ENCODE measurements at regions not wholly inside any gene's neighbourhood (a gene's known extent, or its start where the extent isn't known, plus 50 kb on each side); places are given as distances from the start of the nearest gene placed in this dataset.

- H3K27ac Mint-ChIP-seq (ENCODE audit: low read depth, unreplicated experiment) = no peak overlapping the region
- H3K36me3 Mint-ChIP-seq (ENCODE audit: insufficient read depth, unreplicated experiment) = no peaks in the 10 kb centered on the region
- no peak for TF ChIP-seq CTCF (IDR thresholded peaks at IDR 0.05; ENCODE audit: unreplicated experiment)
- H3K4me3 Mint-ChIP-seq (ENCODE audit: unreplicated experiment) = no peak overlapping the region
- intact Hi-C loops (cut with micrococcal nuclease) = no loop called here
- ChIA-PET POLR2A (interaction anchor here (0.6 kb wide), 1 partner anchor 8 kb away, joined by 3 read pairs; no protein-coding TSS in a partner anchor), CTCF (no interaction called here)
- H3K9me3 Mint-ChIP-seq (ENCODE audit: unreplicated experiment) = no peaks in the 10 kb centered on the region
- no TSS peak for BruUV-seq (replicated peaks)
- H3K27me3 Mint-ChIP-seq (ENCODE audit: insufficient read depth, unreplicated experiment) = no peaks in the 10 kb centered on the region
- DNase-seq (ENCODE audit: unreplicated experiment) = no peak
- no peaks in the 10 kb centered on the region for H3K4me1 Mint-ChIP-seq (ENCODE audit: insufficient read depth, unreplicated experiment)
Measured at GRCh38 chr9:21730899-21731298, 71.5 kb upstream of the MTAP start.

GRCh38 chr9:21741151-21741550, 61.3 kb upstream of the MTAP start:
- H3K27ac Mint-ChIP-seq (ENCODE audit: low read depth, unreplicated experiment) = no peak overlapping the region
- POLR2A ChIA-PET = interaction anchor here (2.2 kb wide), 1 partner anchor 58 kb away, joined by 10 read pairs; no protein-coding TSS in a partner anchor
- CTCF ChIA-PET = no interaction called here

GRCh38 chr9:21744320-21744719, 58.1 kb upstream of the MTAP start:
- ChIA-PET POLR2A (no interaction called here), CTCF (no interaction called here)
- DNase-seq (ENCODE audit: unreplicated experiment) = no peak
- no peaks in the 10 kb centered on the region for H3K9me3 Mint-ChIP-seq (ENCODE audit: unreplicated experiment)
- intact Hi-C loops (cut with micrococcal nuclease) = no loop called here
- no peaks in the 10 kb centered on the region for H3K27me3 Mint-ChIP-seq (ENCODE audit: insufficient read depth, unreplicated experiment)
- no TSS peak for BruUV-seq (replicated peaks)
- H3K36me3 Mint-ChIP-seq (ENCODE audit: insufficient read depth, unreplicated experiment) = no peaks in the 10 kb centered on the region
- H3K4me3 Mint-ChIP-seq (ENCODE audit: unreplicated experiment) = no peak overlapping the region
- no peak for TF ChIP-seq CTCF (IDR thresholded peaks at IDR 0.05; ENCODE audit: unreplicated experiment)
- H3K4me1 Mint-ChIP-seq (ENCODE audit: insufficient read depth, unreplicated experiment) = no peaks in the 10 kb centered on the region
- no peak overlapping the region for H3K27ac Mint-ChIP-seq (ENCODE audit: low read depth, unreplicated experiment)

More at GRCh38 chr9:21741151-21741550, 61.3 kb upstream of the MTAP start:
- H3K27me3 Mint-ChIP-seq (ENCODE audit: insufficient read depth, unreplicated experiment) = no peaks in the 10 kb centered on the region
- no peaks in the 10 kb centered on the region for H3K36me3 Mint-ChIP-seq (ENCODE audit: insufficient read depth, unreplicated experiment)
- no TSS peak for BruUV-seq (replicated peaks)
- no peak for DNase-seq (ENCODE audit: unreplicated experiment)
- H3K4me3 Mint-ChIP-seq (ENCODE audit: unreplicated experiment) = no peak overlapping the region
- TF ChIP-seq CTCF (IDR thresholded peaks at IDR 0.05; ENCODE audit: unreplicated experiment) = no peak
- intact Hi-C loops (cut with micrococcal nuclease) = no loop called here
- no peaks in the 10 kb centered on the region for H3K9me3 Mint-ChIP-seq (ENCODE audit: unreplicated experiment)
- H3K4me1 Mint-ChIP-seq (ENCODE audit: insufficient read depth, unreplicated experiment) = no peaks in the 10 kb centered on the region

- Mint-ChIP-seq H3K27ac (ENCODE audit: low read depth, unreplicated experiment) (no peak overlapping the region), H3K36me3 (ENCODE audit: insufficient read depth, unreplicated experiment) (no peaks in the 10 kb centered on the region), H3K9me3 (ENCODE audit: unreplicated experiment) (no peaks in the 10 kb centered on the region), H3K4me1 (ENCODE audit: insufficient read depth, unreplicated experiment) (no peaks in the 10 kb centered on the region), H3K4me3 (ENCODE audit: unreplicated experiment) (no peak overlapping the region), H3K27me3 (ENCODE audit: insufficient read depth, unreplicated experiment) (no peaks in the 10 kb centered on the region)
- no peak for DNase-seq (ENCODE audit: unreplicated experiment)
- ChIA-PET CTCF (no interaction called here), POLR2A (no interaction called here)
- intact Hi-C loops (cut with micrococcal nuclease) = no loop called here
- no TSS peak for BruUV-seq (replicated peaks)
- no peak for TF ChIP-seq CTCF (IDR thresholded peaks at IDR 0.05; ENCODE audit: unreplicated experiment)
Measured at GRCh38 chr9:21744841-21745240, 57.6 kb upstream of the MTAP start.
